ENCODE measurements at regions not wholly inside any gene's neighbourhood (a gene's known extent, or its start where the extent isn't known, plus 50 kb on each side); places are given as distances from the start of the nearest gene placed in this dataset.

DNA sequence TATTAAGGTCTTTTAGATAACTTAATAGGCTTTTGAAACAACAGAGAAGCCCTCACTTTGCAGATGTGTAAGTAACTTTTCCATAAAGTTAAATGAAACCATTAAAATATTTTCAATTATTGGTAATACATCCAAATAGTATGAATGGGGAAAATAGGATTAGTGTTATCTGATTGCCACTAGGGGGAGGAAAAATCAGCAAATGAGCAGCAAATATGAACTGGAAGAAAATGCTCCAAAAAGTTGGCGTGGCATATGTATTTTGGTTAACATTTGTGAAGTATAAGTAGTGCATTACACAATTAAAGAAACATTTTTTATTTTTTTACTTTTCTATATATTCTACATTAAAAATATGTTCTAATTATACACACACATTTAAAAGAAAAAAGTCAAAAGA is 259.8 kb upstream of the ANO5 start (continued):
- TF ChIP-seq ZNF792 (tag by site-specific recombination; IDR thresholded peaks at IDR 0.05) (no peak), ZNF311 (tag by site-specific recombination; IDR thresholded peaks at IDR 0.05; ENCODE audit: borderline replicate concordance) (no peak), ZBTB1 (tag by site-specific recombination; IDR thresholded peaks at IDR 0.05) (no peak), SP2 (tag by site-specific recombination; IDR thresholded peaks at IDR 0.05) (no peak), KLF9 (tag by site-specific recombination; IDR thresholded peaks at IDR 0.05; ENCODE audit: low read depth) (no peak)

DNA sequence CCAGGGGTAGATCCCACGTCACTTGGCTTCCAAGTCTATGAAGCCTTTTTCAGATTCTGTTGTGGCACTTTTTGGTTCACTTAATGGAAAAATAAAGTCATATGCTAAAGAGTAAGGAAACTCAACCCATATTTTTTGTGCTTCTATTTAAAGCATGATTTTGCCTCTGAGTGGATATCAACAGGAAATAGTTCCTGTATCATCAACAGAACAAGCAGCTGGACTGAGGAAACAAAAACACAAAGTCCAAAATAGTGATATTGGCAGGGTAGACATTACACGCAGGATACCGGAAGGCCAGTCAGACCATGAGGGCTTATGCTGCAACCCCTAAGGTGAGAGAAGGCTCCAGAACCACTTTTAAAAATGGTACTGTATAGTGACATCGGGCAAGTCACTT is 248.3 kb upstream of the ANO5 start:
- Histone ChIP-seq H3K36me3 (ENCODE audit: control insufficient read depth in 2 of 2, insufficient read depth in 1 of 2, low read length in 2 of 2) (no peaks in the 10 kb centered on the region), H3K4me3 (ENCODE audit: low read depth, low read length) (no peak overlapping the region), H3K27ac (ENCODE audit: extremely low read depth, low read depth, low read length) (no peak overlapping the region), H3K4me1 (ENCODE audit: control insufficient read depth, insufficient read depth, low read length) (no peaks in the 10 kb centered on the region), H3K9me3 (ENCODE audit: control insufficient read depth, insufficient read depth, low read depth, low read length) (no peaks in the 10 kb centered on the region)
- CTCF ChIA-PET, result no interaction called here
- POLR2A ChIA-PET, result no interaction called here
- TF ChIP-seq ZNF585B (tag by site-specific recombination; IDR thresholded peaks at IDR 0.05) (no peak), PRDM1 (tag by site-specific recombination; IDR thresholded peaks at IDR 0.05) (no peak), ZNF248 (tag by site-specific recombination; IDR thresholded peaks at IDR 0.05) (no peak), IKZF3 (tag by site-specific recombination; IDR thresholded peaks at IDR 0.05) (no peak), REPIN1 (tag by site-specific recombination; IDR thresholded peaks at IDR 0.05; ENCODE audit: low read depth) (no peak), ZNF350 (tag by site-specific recombination; IDR thresholded peaks at IDR 0.05) (no peak), ZNF629 (tag by site-specific recombination; IDR thresholded peaks at IDR 0.05) (no peak), ZNF10 (tag by site-specific recombination; IDR thresholded peaks at IDR 0.05) (no peak), SP7 (tag by site-specific recombination; IDR thresholded peaks at IDR 0.05) (no peak), ZNF776 (tag by site-specific recombination; IDR thresholded peaks at IDR 0.05; ENCODE audit: borderline replicate concordance) (no peak), ZNF366 (tag by site-specific recombination; conservative IDR thresholded peaks at IDR 0.05) (no peak), ZNF521 (tag by site-specific recombination; IDR thresholded peaks at IDR 0.05) (no peak)
- TF ChIP-seq, protein P1, sequence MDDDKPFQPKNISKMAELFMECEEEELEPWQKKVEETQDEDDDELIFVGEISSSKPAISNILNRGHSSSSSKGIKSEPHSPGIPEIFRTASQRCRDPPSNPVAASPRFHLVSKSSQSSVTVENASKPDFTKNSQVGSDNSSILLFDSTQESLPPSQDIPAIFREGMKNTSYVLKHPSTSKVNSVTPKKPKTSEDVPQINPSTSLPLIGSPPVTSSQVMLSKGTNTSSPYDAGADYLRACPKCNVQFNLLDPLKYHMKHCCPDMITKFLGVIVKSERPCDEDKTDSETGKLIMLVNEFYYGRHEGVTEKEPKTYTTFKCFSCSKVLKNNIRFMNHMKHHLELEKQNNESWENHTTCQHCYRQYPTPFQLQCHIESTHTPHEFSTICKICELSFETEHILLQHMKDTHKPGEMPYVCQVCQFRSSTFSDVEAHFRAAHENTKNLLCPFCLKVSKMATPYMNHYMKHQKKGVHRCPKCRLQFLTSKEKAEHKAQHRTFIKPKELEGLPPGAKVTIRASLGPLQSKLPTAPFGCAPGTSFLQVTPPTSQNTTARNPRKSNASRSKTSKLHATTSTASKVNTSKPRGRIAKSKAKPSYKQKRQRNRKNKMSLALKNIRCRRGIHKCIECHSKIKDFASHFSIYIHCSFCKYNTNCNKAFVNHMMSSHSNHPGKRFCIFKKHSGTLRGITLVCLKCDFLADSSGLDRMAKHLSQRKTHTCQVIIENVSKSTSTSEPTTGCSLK (tag by site-specific recombination; IDR thresholded peaks at IDR 0.05), result no peak
- TF ChIP-seq, protein P2, sequence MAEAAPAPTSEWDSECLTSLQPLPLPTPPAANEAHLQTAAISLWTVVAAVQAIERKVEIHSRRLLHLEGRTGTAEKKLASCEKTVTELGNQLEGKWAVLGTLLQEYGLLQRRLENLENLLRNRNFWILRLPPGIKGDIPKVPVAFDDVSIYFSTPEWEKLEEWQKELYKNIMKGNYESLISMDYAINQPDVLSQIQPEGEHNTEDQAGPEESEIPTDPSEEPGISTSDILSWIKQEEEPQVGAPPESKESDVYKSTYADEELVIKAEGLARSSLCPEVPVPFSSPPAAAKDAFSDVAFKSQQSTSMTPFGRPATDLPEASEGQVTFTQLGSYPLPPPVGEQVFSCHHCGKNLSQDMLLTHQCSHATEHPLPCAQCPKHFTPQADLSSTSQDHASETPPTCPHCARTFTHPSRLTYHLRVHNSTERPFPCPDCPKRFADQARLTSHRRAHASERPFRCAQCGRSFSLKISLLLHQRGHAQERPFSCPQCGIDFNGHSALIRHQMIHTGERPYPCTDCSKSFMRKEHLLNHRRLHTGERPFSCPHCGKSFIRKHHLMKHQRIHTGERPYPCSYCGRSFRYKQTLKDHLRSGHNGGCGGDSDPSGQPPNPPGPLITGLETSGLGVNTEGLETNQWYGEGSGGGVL (tag by site-specific recombination; IDR thresholded peaks at IDR 0.05), result no peak
- TF ChIP-seq, protein P3, sequence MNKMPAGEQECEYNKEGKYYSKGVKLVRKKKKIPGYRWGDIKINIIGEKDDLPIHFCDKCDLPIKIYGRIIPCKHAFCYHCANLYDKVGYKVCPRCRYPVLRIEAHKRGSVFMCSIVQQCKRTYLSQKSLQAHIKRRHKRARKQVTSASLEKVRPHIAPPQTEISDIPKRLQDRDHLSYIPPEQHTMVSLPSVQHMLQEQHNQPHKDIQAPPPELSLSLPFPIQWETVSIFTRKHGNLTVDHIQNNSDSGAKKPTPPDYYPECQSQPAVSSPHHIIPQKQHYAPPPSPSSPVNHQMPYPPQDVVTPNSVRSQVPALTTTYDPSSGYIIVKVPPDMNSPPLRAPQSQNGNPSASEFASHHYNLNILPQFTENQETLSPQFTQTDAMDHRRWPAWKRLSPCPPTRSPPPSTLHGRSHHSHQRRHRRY (tag by site-specific recombination; IDR thresholded peaks at IDR 0.05), result no peak
- TF ChIP-seq, protein P4, sequence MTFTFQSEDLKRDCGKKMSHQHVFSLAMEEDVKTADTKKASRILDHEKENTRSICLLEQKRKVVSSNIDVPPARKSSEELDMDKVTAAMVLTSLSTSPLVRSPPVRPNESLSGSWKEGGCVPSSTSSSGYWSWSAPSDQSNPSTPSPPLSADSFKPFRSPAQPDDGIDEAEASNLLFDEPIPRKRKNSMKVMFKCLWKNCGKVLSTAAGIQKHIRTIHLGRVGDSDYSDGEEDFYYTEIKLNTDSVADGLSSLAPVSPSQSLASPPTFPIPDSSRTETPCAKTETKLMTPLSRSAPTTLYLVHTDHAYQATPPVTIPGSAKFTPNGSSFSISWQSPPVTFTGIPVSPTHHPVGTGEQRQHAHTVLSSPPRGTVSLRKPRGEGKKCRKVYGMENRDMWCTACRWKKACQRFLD (tag by site-specific recombination; IDR thresholded peaks at IDR 0.05), result no peak
- TF ChIP-seq, protein P5, sequence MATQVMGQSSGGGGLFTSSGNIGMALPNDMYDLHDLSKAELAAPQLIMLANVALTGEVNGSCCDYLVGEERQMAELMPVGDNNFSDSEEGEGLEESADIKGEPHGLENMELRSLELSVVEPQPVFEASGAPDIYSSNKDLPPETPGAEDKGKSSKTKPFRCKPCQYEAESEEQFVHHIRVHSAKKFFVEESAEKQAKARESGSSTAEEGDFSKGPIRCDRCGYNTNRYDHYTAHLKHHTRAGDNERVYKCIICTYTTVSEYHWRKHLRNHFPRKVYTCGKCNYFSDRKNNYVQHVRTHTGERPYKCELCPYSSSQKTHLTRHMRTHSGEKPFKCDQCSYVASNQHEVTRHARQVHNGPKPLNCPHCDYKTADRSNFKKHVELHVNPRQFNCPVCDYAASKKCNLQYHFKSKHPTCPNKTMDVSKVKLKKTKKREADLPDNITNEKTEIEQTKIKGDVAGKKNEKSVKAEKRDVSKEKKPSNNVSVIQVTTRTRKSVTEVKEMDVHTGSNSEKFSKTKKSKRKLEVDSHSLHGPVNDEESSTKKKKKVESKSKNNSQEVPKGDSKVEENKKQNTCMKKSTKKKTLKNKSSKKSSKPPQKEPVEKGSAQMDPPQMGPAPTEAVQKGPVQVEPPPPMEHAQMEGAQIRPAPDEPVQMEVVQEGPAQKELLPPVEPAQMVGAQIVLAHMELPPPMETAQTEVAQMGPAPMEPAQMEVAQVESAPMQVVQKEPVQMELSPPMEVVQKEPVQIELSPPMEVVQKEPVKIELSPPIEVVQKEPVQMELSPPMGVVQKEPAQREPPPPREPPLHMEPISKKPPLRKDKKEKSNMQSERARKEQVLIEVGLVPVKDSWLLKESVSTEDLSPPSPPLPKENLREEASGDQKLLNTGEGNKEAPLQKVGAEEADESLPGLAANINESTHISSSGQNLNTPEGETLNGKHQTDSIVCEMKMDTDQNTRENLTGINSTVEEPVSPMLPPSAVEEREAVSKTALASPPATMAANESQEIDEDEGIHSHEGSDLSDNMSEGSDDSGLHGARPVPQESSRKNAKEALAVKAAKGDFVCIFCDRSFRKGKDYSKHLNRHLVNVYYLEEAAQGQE (tag by site-specific recombination; IDR thresholded peaks at IDR 0.05), result no peak

All from HEK293 (cell line).